ENCODE measurements at regions not wholly inside any gene's neighbourhood (a gene's known extent, or its start where the extent isn't known, plus 50 kb on each side); places are given as distances from the start of the nearest gene placed in this dataset.

DNA sequence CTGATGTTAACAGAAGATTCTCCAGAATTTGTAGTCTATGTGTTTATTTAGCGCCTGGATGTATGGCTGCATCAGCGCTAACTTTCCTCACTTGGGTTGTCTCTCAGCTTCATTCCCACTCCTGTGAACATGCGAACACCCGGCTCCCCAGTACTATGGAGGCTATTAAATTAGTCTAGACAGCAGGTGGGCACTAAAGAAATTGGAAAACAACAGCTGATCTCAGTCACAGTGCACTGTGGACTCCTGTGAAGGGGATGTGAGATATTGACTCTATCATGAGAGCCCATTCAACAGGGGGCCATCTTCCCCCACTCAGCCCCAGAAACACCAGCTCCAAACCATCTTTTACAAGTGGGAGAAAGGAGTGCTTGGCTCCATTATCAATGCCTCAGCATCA, 471.0 kb downstream of the KDM4C start:
- CTCF ChIA-PET, result interaction anchor here (0.6 kb wide), 1 partner anchor 1903 kb away, joined by 3 read pairs; no protein-coding TSS in a partner anchor
- TF ChIP-seq ZNF10 (tag by site-specific recombination; IDR thresholded peaks at IDR 0.05) (no peak), ZNF658 (tag by site-specific recombination; IDR thresholded peaks at IDR 0.05) (no peak), ZNF623 (tag by site-specific recombination; IDR thresholded peaks at IDR 0.05) (no peak), HOXC10 (CRISPR knock-in tag; IDR thresholded peaks at IDR 0.05) (no peak), YY1 (tag by site-specific recombination; IDR thresholded peaks at IDR 0.05) (no peak), ZNF521 (tag by site-specific recombination; IDR thresholded peaks at IDR 0.05) (no peak), ZNF792 (tag by site-specific recombination; IDR thresholded peaks at IDR 0.05) (no peak)
- TF ChIP-seq, protein P1, sequence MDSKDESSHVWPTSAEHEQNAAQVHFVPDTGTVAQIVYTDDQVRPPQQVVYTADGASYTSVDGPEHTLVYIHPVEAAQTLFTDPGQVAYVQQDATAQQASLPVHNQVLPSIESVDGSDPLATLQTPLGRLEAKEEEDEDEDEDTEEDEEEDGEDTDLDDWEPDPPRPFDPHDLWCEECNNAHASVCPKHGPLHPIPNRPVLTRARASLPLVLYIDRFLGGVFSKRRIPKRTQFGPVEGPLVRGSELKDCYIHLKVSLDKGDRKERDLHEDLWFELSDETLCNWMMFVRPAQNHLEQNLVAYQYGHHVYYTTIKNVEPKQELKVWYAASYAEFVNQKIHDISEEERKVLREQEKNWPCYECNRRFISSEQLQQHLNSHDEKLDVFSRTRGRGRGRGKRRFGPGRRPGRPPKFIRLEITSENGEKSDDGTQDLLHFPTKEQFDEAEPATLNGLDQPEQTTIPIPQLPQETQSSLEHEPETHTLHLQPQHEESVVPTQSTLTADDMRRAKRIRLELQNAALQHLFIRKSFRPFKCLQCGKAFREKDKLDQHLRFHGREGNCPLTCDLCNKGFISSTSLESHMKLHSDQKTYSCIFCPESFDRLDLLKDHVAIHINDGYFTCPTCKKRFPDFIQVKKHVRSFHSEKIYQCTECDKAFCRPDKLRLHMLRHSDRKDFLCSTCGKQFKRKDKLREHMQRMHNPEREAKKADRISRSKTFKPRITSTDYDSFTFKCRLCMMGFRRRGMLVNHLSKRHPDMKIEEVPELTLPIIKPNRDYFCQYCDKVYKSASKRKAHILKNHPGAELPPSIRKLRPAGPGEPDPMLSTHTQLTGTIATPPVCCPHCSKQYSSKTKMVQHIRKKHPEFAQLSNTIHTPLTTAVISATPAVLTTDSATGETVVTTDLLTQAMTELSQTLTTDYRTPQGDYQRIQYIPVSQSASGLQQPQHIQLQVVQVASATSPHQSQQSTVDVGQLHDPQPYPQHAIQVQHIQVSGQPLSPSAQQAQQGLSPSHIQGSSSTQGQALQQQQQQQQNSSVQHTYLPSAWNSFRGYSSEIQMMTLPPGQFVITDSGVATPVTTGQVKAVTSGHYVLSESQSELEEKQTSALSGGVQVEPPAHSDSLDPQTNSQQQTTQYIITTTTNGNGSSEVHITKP (tag by site-specific recombination; IDR thresholded peaks at IDR 0.05), result no peak
- POLR2A ChIA-PET, result no interaction called here

DNA sequence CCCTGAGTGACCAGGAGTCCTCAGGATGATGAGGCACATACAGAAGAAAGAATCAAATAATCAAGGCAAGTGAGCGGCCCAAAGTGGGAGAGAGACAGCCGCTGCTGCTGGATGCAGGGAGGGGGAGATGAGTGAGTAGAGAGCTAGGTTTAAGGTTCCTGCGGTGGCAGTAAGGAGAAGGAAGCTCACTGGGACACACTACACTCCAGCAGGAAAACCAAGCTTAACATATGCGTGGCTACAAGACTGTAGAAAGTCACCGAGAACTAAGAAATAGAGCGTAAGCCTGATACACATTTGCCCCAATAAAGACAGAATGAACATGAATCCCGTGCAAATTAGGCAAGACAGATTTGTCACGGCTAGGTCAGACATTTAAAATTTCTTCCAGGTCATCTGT, 470.2 kb downstream of the KDM4C start:
- no peak for TF ChIP-seq ZNF354C (tag by site-specific recombination; IDR thresholded peaks at IDR 0.05; ENCODE audit: borderline replicate concordance, low read depth)
- TF ChIP-seq KLF8 (tag by site-specific recombination; IDR thresholded peaks at IDR 0.05), result no peak
- no peak for TF ChIP-seq YY1 (tag by site-specific recombination; IDR thresholded peaks at IDR 0.05)
- TF ChIP-seq, protein P2, sequence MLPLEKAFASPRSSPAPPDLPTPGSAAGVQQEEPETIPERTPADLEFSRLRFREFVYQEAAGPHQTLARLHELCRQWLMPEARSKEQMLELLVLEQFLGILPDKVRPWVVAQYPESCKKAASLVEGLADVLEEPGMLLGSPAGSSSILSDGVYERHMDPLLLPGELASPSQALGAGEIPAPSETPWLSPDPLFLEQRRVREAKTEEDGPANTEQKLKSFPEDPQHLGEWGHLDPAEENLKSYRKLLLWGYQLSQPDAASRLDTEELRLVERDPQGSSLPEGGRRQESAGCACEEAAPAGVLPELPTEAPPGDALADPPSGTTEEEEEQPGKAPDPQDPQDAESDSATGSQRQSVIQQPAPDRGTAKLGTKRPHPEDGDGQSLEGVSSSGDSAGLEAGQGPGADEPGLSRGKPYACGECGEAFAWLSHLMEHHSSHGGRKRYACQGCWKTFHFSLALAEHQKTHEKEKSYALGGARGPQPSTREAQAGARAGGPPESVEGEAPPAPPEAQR (tag by site-specific recombination; IDR thresholded peaks at IDR 0.05), result no peak
- TF ChIP-seq ZNF843 (tag by site-specific recombination; IDR thresholded peaks at IDR 0.05), result no peak
- no peak for TF ChIP-seq ZNF155 (tag by site-specific recombination; IDR thresholded peaks at IDR 0.05)
- ChIA-PET CTCF (interaction anchor here (0.5 kb wide), 1 partner anchor 343 kb away, joined by 3 read pairs; no protein-coding TSS in a partner anchor), POLR2A (no interaction called here)
- Histone ChIP-seq H3K27ac (ENCODE audit: extremely low read depth, low read depth, low read length) (no peak overlapping the region), H3K9me3 (ENCODE audit: control insufficient read depth, insufficient read depth, low read depth, low read length) (no peaks in the 10 kb centered on the region), H3K4me3 (ENCODE audit: low read depth, low read length) (no peak overlapping the region), H3K4me1 (ENCODE audit: control insufficient read depth, insufficient read depth, low read length) (no peaks in the 10 kb centered on the region), H3K36me3 (ENCODE audit: control insufficient read depth in 2 of 2, insufficient read depth in 1 of 2, low read length in 2 of 2) (no peaks in the 10 kb centered on the region)

More for the DNA sequence above, 471.0 kb downstream of the KDM4C start:
- Histone ChIP-seq H3K27ac (ENCODE audit: extremely low read depth, low read depth, low read length) (no peak overlapping the region), H3K36me3 (ENCODE audit: control insufficient read depth in 2 of 2, insufficient read depth in 1 of 2, low read length in 2 of 2) (no peaks in the 10 kb centered on the region), H3K9me3 (ENCODE audit: control insufficient read depth, insufficient read depth, low read depth, low read length) (no peaks in the 10 kb centered on the region), H3K4me3 (ENCODE audit: low read depth, low read length) (no peak overlapping the region), H3K4me1 (ENCODE audit: control insufficient read depth, insufficient read depth, low read length) (no peaks in the 10 kb centered on the region)

DNA sequence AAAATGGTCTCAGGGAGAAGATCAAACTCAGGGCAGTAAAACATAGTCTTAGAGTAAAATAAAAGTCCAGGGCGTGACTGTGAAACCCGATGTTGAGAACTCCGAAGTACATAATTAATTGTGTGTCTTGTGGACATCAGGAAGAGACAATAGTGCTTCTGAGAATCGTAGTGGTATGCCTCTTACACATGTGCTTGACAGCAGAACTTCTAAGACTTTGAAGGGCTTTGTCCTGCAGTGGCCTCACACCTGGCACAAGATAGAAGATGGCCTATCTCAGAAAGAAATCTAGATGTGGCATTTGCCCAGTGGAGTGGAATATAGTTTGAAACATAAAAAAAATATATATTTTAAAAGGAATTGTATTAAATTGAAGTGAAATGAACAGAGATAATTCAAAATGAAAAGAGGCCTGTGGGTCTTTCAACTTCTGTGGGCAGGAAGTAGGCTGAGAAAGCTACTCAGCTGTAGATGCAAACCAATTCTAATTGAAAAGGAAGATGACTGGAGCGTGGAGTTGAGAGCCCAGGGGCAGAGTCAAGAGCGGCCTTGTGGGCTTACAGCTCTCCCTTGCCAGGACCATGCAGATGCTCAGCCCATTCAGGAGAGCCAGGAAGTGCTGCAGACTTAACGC, 468.4 kb downstream of the KDM4C start:
- Histone ChIP-seq H3K36me3 (ENCODE audit: control insufficient read depth in 2 of 2, insufficient read depth in 1 of 2, low read length in 2 of 2) (no peaks in the 10 kb centered on the region), H3K4me3 (ENCODE audit: low read depth, low read length) (no peak overlapping the region), H3K27ac (ENCODE audit: extremely low read depth, low read depth, low read length) (no peak overlapping the region), H3K9me3 (ENCODE audit: control insufficient read depth, insufficient read depth, low read depth, low read length) (no peaks in the 10 kb centered on the region), H3K4me1 (ENCODE audit: control insufficient read depth, insufficient read depth, low read length) (no peaks in the 10 kb centered on the region)
- ChIA-PET CTCF (interaction anchor here (3.7 kb wide), 1 partner anchor 8 kb away, joined by 16 read pairs; no protein-coding TSS in a partner anchor), POLR2A (interaction anchor here (0.5 kb wide), 1 partner anchor 574 kb away, joined by 6 read pairs; no protein-coding TSS in a partner anchor)
- TF ChIP-seq ZNF311 (tag by site-specific recombination; IDR thresholded peaks at IDR 0.05; ENCODE audit: borderline replicate concordance), result no peak
- TF ChIP-seq, protein P2 (tag by site-specific recombination; IDR thresholded peaks at IDR 0.05), result no peak
- TF ChIP-seq ZBTB8A (tag by site-specific recombination; IDR thresholded peaks at IDR 0.05), result no peak
- no peak for TF ChIP-seq ZNF112 (tag by site-specific recombination; IDR thresholded peaks at IDR 0.05)
- TF ChIP-seq KLF1 (tag by site-specific recombination; IDR thresholded peaks at IDR 0.05), result no peak
- no peak for TF ChIP-seq ZNF747 (tag by site-specific recombination; IDR thresholded peaks at IDR 0.05)
- TF ChIP-seq, protein P3, sequence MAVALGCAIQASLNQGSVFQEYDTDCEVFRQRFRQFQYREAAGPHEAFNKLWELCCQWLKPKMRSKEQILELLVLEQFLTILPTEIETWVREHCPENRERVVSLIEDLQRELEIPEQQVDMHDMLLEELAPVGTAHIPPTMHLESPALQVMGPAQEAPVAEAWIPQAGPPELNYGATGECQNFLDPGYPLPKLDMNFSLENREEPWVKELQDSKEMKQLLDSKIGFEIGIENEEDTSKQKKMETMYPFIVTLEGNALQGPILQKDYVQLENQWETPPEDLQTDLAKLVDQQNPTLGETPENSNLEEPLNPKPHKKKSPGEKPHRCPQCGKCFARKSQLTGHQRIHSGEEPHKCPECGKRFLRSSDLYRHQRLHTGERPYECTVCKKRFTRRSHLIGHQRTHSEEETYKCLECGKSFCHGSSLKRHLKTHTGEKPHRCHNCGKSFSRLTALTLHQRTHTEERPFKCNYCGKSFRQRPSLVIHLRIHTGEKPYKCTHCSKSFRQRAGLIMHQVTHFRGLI (tag by site-specific recombination; IDR thresholded peaks at IDR 0.05), result no peak
- TF ChIP-seq, protein P4, sequence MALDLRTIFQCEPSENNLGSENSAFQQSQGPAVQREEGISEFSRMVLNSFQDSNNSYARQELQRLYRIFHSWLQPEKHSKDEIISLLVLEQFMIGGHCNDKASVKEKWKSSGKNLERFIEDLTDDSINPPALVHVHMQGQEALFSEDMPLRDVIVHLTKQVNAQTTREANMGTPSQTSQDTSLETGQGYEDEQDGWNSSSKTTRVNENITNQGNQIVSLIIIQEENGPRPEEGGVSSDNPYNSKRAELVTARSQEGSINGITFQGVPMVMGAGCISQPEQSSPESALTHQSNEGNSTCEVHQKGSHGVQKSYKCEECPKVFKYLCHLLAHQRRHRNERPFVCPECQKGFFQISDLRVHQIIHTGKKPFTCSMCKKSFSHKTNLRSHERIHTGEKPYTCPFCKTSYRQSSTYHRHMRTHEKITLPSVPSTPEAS (tag by site-specific recombination; IDR thresholded peaks at IDR 0.05), result no peak
- TF ChIP-seq, protein P5, sequence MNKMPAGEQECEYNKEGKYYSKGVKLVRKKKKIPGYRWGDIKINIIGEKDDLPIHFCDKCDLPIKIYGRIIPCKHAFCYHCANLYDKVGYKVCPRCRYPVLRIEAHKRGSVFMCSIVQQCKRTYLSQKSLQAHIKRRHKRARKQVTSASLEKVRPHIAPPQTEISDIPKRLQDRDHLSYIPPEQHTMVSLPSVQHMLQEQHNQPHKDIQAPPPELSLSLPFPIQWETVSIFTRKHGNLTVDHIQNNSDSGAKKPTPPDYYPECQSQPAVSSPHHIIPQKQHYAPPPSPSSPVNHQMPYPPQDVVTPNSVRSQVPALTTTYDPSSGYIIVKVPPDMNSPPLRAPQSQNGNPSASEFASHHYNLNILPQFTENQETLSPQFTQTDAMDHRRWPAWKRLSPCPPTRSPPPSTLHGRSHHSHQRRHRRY (tag by site-specific recombination; IDR thresholded peaks at IDR 0.05), result no peak

Measured in HEK293 (cell line).